Left lung (tissue), 4 donors: ENCODE measurements at regions not wholly inside any gene's neighbourhood (a gene's known extent, or its start where the extent isn't known, plus 50 kb on each side); places are given as distances from the start of the nearest gene placed in this dataset.

Source experiments
- ATAC-seq: fragments of 200-7000 bp; cut with Tn5 transposase; one replicate; pipeline ENCODE4 v1.9.1; 2020; ENCODE audit warnings: moderate library complexity
- DNase-seq, 4 donors: peaks; one replicate each; pipeline ENCODE4 v3.0.0-alpha.2; 2013 to 2020
- H3K27ac ChIP-seq, 2 donors: fragments of 200-600 bp; sonication (generic) in 1 of 2; one replicate each; pipeline versions ENCODE4 v1.5.0 to v1.8.0; 2020 to 2021
- H3K27me3 ChIP-seq, 2 donors: fragments of 200-600 bp; sonication (generic) in 1 of 2; one replicate each; pipeline versions ENCODE4 v1.5.0 to v1.8.0; 2020 to 2021
- H3K36me3 ChIP-seq, 2 donors: fragments of 200-600 bp; sonication (generic) in 1 of 2; one replicate each; pipeline versions ENCODE4 v1.5.0 to v1.8.0; 2020 to 2021
- H3K4me1 ChIP-seq, 2 donors: fragments of 200-600 bp; one replicate each; pipeline ENCODE4 v1.8.0; 2021
- H3K4me3 ChIP-seq, 2 donors: fragments of 200-600 bp; sonication (generic) in 1 of 2; one replicate each; pipeline versions ENCODE4 v1.5.0 to v1.8.0; 2020 to 2021; ENCODE audit warnings: mild to moderate bottlenecking in 1 of 2
- H3K9me3 ChIP-seq, 2 donors: fragments of 200-600 bp; sonication (generic) in 1 of 2; one replicate each; pipeline versions ENCODE4 v1.5.0 to v1.8.0; 2020 to 2021
- CTCF ChIP-seq, 2 donors: fragments of 200-600 bp; sonication (generic) in 1 of 2; IDR thresholded peaks; one replicate each; pipeline versions ENCODE4 v1.5.0 to v1.8.0; 2021; ENCODE audit warnings: antibody characterized with exemption in 2 of 2
- intact Hi-C, 2 donors: fragments of 100-400 bp; cut with DNase I; formaldehyde crosslinking; loops; one replicate each; pipeline versions ENCODE4 v1.11.2 to v1.14.2; 2022
- donor health status: DM: no; HTN: yes; CAD: no.
- donor health status: DM: no; HTN: no; CAD: no.

- Histone ChIP-seq H3K27ac (no peak overlapping the region), H3K4me1 (no peaks in the 10 kb centered on the region), H3K9me3 (peaks cover 0 to 2% of the 10 kb centered on the region in 2 donors), H3K36me3 (no peaks in the 10 kb centered on the region), H3K4me3 (no peak overlapping the region), H3K27me3 (no peaks in the 10 kb centered on the region)
- DNase-seq = no peak
- TF ChIP-seq CTCF (IDR thresholded peaks at IDR 0.05) = no peak
- intact Hi-C loops = no loop called here
- ATAC-seq = no peak
These were observed 360.1 kb upstream of the ADGRL3 start for GRCh38 chr4:60840020-60840419.

GRCh38 chr4:60846678-60847077 is 353.4 kb upstream of the ADGRL3 start:
- TF ChIP-seq CTCF (IDR thresholded peaks at IDR 0.05) = no peak
- intact Hi-C loops = no loop called here
- no peak for ATAC-seq
- Histone ChIP-seq H3K27me3 (no peaks in the 10 kb centered on the region), H3K4me1 (no peaks in the 10 kb centered on the region), H3K36me3 (no peaks in the 10 kb centered on the region), H3K9me3 (peaks cover 0 to 2% of the 10 kb centered on the region in 2 donors), H3K27ac (no peak overlapping the region), H3K4me3 (no peak overlapping the region)
- DNase-seq = no peak

GRCh38 chr4:60847614-60848013 is 352.5 kb upstream of the ADGRL3 start:
- no peak for TF ChIP-seq CTCF (IDR thresholded peaks at IDR 0.05)
- no peaks in the 10 kb centered on the region for H3K27me3 ChIP-seq
- no peak for DNase-seq
- peak; percentile 75 for ATAC-seq
- intact Hi-C loops = no loop called here
- no peaks in the 10 kb centered on the region for H3K4me1 ChIP-seq
- H3K4me3 ChIP-seq = no peak overlapping the region
- no peaks in the 10 kb centered on the region for H3K36me3 ChIP-seq
- no peak overlapping the region for H3K27ac ChIP-seq
- peaks cover 0 to 5% of the 10 kb centered on the region in 2 donors for H3K9me3 ChIP-seq

GRCh38 chr4:60857130-60857753 is 342.9 kb upstream of the ADGRL3 start:
- intact Hi-C loops = no loop called here
- Histone ChIP-seq H3K27ac (no peak overlapping the region), H3K36me3 (no peaks in the 10 kb centered on the region), H3K27me3 (no peaks in the 10 kb centered on the region), H3K4me3 (no peak overlapping the region), H3K4me1 (no peaks in the 10 kb centered on the region), H3K9me3 (peaks cover 0 to 9% of the 10 kb centered on the region in 2 donors)
- no peak for TF ChIP-seq CTCF (IDR thresholded peaks at IDR 0.05)
- DNase-seq (no peak), ATAC-seq (no peak)

- DNase-seq (no peak), ATAC-seq (no peak)
- no peak overlapping the region for H3K27ac ChIP-seq
- intact Hi-C loops = no loop called here
- no peaks in the 10 kb centered on the region for H3K4me1 ChIP-seq
- no peaks in the 10 kb centered on the region for H3K36me3 ChIP-seq
- TF ChIP-seq CTCF (IDR thresholded peaks at IDR 0.05) = no peak
- H3K27me3 ChIP-seq = no peaks in the 10 kb centered on the region
- no peaks in the 10 kb centered on the region for H3K9me3 ChIP-seq
- no peak overlapping the region for H3K4me3 ChIP-seq
These were observed 336.7 kb upstream of the ADGRL3 start for GRCh38 chr4:60863442-60863841.
